Lung (tissue), 11 donors: ENCODE measurements at regions not wholly inside any gene's neighbourhood (a gene's known extent, or its start where the extent isn't known, plus 50 kb on each side); places are given as distances from the start of the nearest gene placed in this dataset.

Experiments
- ATAC-seq: fragments of 200-7000 bp; cut with Tn5 transposase; one replicate; pipeline ENCODE4 v1.9.1; 2020; ENCODE audit warnings: moderate number of reproducible peaks; ENCODE audit not compliant: insufficient read depth, low FRiP score
- DNase-seq, 3 donors: peaks; one replicate each; pipeline ENCODE4 v3.0.0-alpha.2; 2013 to 2017
- H3K27ac ChIP-seq, 2 donors: one replicate each; pipeline ENCODE4 v1.5.1; 2013; ENCODE audit warnings: mild to moderate bottlenecking in 2 of 2, moderate library complexity in 2 of 2, control low read depth in 1 of 2, inconsistent platforms in 1 of 2, low read depth in 1 of 2, low read length in 1 of 2
- H3K27me3 ChIP-seq, 3 donors: one replicate each; pipeline ENCODE4 v1.5.1; 2013; ENCODE audit warnings: low read length in 2 of 3; ENCODE audit not compliant: control insufficient read depth in 3 of 3, insufficient read depth in 3 of 3
- H3K36me3 ChIP-seq, 4 donors: one replicate each; pipeline ENCODE4 v1.5.1; 2013; ENCODE audit warnings: low read length in 4 of 4, mild to moderate bottlenecking in 1 of 4, moderate library complexity in 1 of 4; ENCODE audit not compliant: control insufficient read depth in 4 of 4, insufficient read depth in 4 of 4
- H3K4me1 ChIP-seq, 5 donors: one replicate each; pipeline ENCODE4 v1.5.1; 2013; ENCODE audit warnings: low read length in 5 of 5, mild to moderate bottlenecking in 2 of 5, moderate library complexity in 1 of 5; ENCODE audit not compliant: control insufficient read depth in 5 of 5, insufficient read depth in 5 of 5
- H3K4me3 ChIP-seq: one replicate; pipeline ENCODE4 v1.5.1; 2013; ENCODE audit warnings: mild to moderate bottlenecking, control low read depth, moderate library complexity
- H3K9ac ChIP-seq, 2 donors: one replicate each; pipeline ENCODE4 v1.5.1; 2013; ENCODE audit warnings: low read length in 2 of 2, control low read depth in 1 of 2; ENCODE audit not compliant: insufficient read depth in 1 of 2
- H3K9me3 ChIP-seq, 4 donors: one replicate each; pipeline ENCODE4 v1.5.1; 2013; ENCODE audit warnings: low read length in 3 of 4, mild to moderate bottlenecking in 1 of 4, moderate library complexity in 1 of 4; ENCODE audit not compliant: control insufficient read depth in 4 of 4, insufficient read depth in 3 of 4
- CTCF ChIP-seq: IDR thresholded peaks from 2 replicates; pipeline ENCODE4 v1.5.1; 2012; ENCODE audit warnings: mild to moderate bottlenecking; ENCODE audit errors: control extremely low read depth, extremely low read depth
- WGBS, 2 donors: extraction: QIAGEN DNeasy Blood & Tissue Kit; methylation state at CpG; one replicate each; pipeline ENCODE4 v1.1.7; 2013; 5-methylcytosine and 5-hydroxymethylcytosine counted together
- donor health status: control.
- donor health status: control.
- donor health status: Bipolar disorder and iron deficiency.
- donor health status: healthy.
- donor health status: DM: yes; HTN: yes; CAD: no.

- 74 to 79% methylated on average over 8 of the region's 8 CpGs for WGBS, 2 donors
- H3K27ac ChIP-seq = no peak overlapping the region
- DNase-seq = no peak
- H3K9me3 ChIP-seq = no peaks in the 10 kb centered on the region
- H3K27me3 ChIP-seq = no peaks in the 10 kb centered on the region
- no peaks in the 10 kb centered on the region for H3K36me3 ChIP-seq
- no peak overlapping the region for H3K4me3 ChIP-seq
- no peak for TF ChIP-seq CTCF
- peaks cover 0 to 22% (median 9%) of the 10 kb centered on the region in 5 donors for H3K4me1 ChIP-seq
- no peak overlapping the region for H3K9ac ChIP-seq
- ATAC-seq = no peak
Measured at GRCh38 chr2:207224791-207225482, 59.2 kb upstream of the KLF7 start.

- Histone ChIP-seq H3K27ac (peak overlapping the region in 1 of 2 donors; percentile 52), H3K27me3 (no peaks in the 10 kb centered on the region), H3K9me3 (no peaks in the 10 kb centered on the region), H3K4me1 (peaks cover 0 to 23% (median 9%) of the 10 kb centered on the region in 5 donors), H3K9ac (no peak overlapping the region), H3K36me3 (no peaks in the 10 kb centered on the region), H3K4me3 (no peak overlapping the region)
- no peak for TF ChIP-seq CTCF
- 80 to 84% methylated on average over 6 of the region's 6 CpGs for WGBS, 2 donors
- ATAC-seq = no peak
- no peak for DNase-seq
Measured at GRCh38 chr2:207225773-207226172, 60.0 kb upstream of the KLF7 start.

GRCh38 chr2:207226243-207226642 lies 60.5 kb upstream of the KLF7 start:
- H3K4me1 ChIP-seq = peaks cover 0 to 23% (median 9%) of the 10 kb centered on the region in 5 donors
- H3K27me3 ChIP-seq = no peaks in the 10 kb centered on the region
- H3K27ac ChIP-seq = no peak overlapping the region
- H3K9me3 ChIP-seq = no peaks in the 10 kb centered on the region
- DNase-seq (no peak), ATAC-seq (no peak)
- H3K36me3 ChIP-seq = no peaks in the 10 kb centered on the region
- no peak overlapping the region for H3K4me3 ChIP-seq
- H3K9ac ChIP-seq = no peak overlapping the region
- TF ChIP-seq CTCF = no peak

GRCh38 chr2:207226671-207227061 lies 60.9 kb upstream of the KLF7 start:
- ATAC-seq (peak; percentile 76), DNase-seq (no peak)
- 51 to 75% methylated on average over 4 of the region's 4 CpGs for WGBS, 2 donors

More at GRCh38 chr2:207226671-207227061, 60.9 kb upstream of the KLF7 start:
- no peak for TF ChIP-seq CTCF
- no peaks in the 10 kb centered on the region for H3K9me3 ChIP-seq
- H3K27me3 ChIP-seq = no peaks in the 10 kb centered on the region
- no peaks in the 10 kb centered on the region for H3K36me3 ChIP-seq
- no peak overlapping the region for H3K9ac ChIP-seq
- peak overlapping the region in 1 of 2 donors; percentile 83 for H3K27ac ChIP-seq
- no peak overlapping the region for H3K4me3 ChIP-seq
- peaks cover 0 to 23% (median 9%) of the 10 kb centered on the region in 5 donors for H3K4me1 ChIP-seq
